ENCODE measurements at regions not wholly inside any gene's neighbourhood (a gene's known extent, or its start where the extent isn't known, plus 50 kb on each side); places are given as distances from the start of the nearest gene placed in this dataset.

GRCh38 chr16:5665834-5666233, 568.2 kb upstream of the EEF2KMT start:
- DNase-seq (ENCODE audit: low read depth in 2 of 2) = no peak

GRCh38 chr16:5653789-5654188, 556.2 kb upstream of the EEF2KMT start:
- no peak for DNase-seq (ENCODE audit: low read depth in 2 of 2)

GRCh38 chr16:5653041-5653440, 555.4 kb upstream of the EEF2KMT start:
- DNase-seq (ENCODE audit: low read depth in 2 of 2) = no peak

- DNase-seq (ENCODE audit: low read depth in 2 of 2) = no peak
Measured at GRCh38 chr16:5649762-5650743, 552.5 kb upstream of the EEF2KMT start.

GRCh38 chr16:5647051-5647450, 549.5 kb upstream of the EEF2KMT start:
- DNase-seq (ENCODE audit: low read depth in 2 of 2) = no peak

GRCh38 chr16:5643855-5644531, 546.4 kb upstream of the EEF2KMT start:
- no peak for DNase-seq (ENCODE audit: low read depth in 2 of 2)

- no peak for DNase-seq (ENCODE audit: low read depth in 2 of 2)
Measured at GRCh38 chr16:5642436-5642835, 544.8 kb upstream of the EEF2KMT start.

GRCh38 chr16:5642011-5642410, 544.4 kb upstream of the EEF2KMT start:
- no peak for DNase-seq (ENCODE audit: low read depth in 2 of 2)

- DNase-seq (ENCODE audit: low read depth in 2 of 2) = no peak
Measured at GRCh38 chr16:5640883-5641282, 543.3 kb upstream of the EEF2KMT start.

- DNase-seq (ENCODE audit: low read depth in 2 of 2) = no peak
Measured at GRCh38 chr16:5639531-5639930, 541.9 kb upstream of the EEF2KMT start.

- DNase-seq (ENCODE audit: low read depth in 2 of 2) = no peak
Measured at GRCh38 chr16:5635331-5635730, 537.7 kb upstream of the EEF2KMT start.

- no peak for DNase-seq (ENCODE audit: low read depth in 2 of 2)
Measured at GRCh38 chr16:5634666-5635180, 537.1 kb upstream of the EEF2KMT start.

- no peak for DNase-seq (ENCODE audit: low read depth in 2 of 2)
Measured at GRCh38 chr16:5633845-5634440, 536.3 kb upstream of the EEF2KMT start.

- DNase-seq (ENCODE audit: low read depth in 2 of 2) = no peak
Measured at GRCh38 chr16:5622234-5622884, 524.8 kb upstream of the EEF2KMT start.

- no peak for DNase-seq (ENCODE audit: low read depth in 2 of 2)
Measured at GRCh38 chr16:5621826-5622225, 524.2 kb upstream of the EEF2KMT start.

- DNase-seq (ENCODE audit: low read depth in 2 of 2) = no peak
Measured at GRCh38 chr16:5619304-5619703, 521.7 kb upstream of the EEF2KMT start.

GRCh38 chr16:5616841-5617240, 519.2 kb upstream of the EEF2KMT start:
- DNase-seq (ENCODE audit: low read depth in 2 of 2) = no peak

- no peak for DNase-seq (ENCODE audit: low read depth in 2 of 2)
Measured at GRCh38 chr16:5615868-5616642, 518.5 kb upstream of the EEF2KMT start.

GRCh38 chr16:5607169-5607568, 509.6 kb upstream of the EEF2KMT start:
- DNase-seq (ENCODE audit: low read depth in 2 of 2) = no peak

GRCh38 chr16:5605404-5605803, 507.8 kb upstream of the EEF2KMT start:
- DNase-seq (ENCODE audit: low read depth in 2 of 2) = no peak

GRCh38 chr16:5604770-5605169, 507.2 kb upstream of the EEF2KMT start:
- DNase-seq (ENCODE audit: low read depth in 2 of 2) = no peak

All from stimulated activated CD8-positive, alpha-beta memory T cell treated with anti-CD3 and anti-CD28 coated beads, Interleukin-15, amount 100 ng/mL, for 4 hours (primary cell).